Heart left ventricle (tissue), 16 donors: ENCODE measurements at regions not wholly inside any gene's neighbourhood (a gene's known extent, or its start where the extent isn't known, plus 50 kb on each side); places are given as distances from the start of the nearest gene placed in this dataset.

Experiments used
- ATAC-seq, 4 donors: fragments of 200-7000 bp; cut with Tn5 transposase; one replicate each; pipeline ENCODE4 v1.9.1; 2020 to 2022; ENCODE audit warnings: moderate library complexity in 4 of 4, mild to moderate bottlenecking in 3 of 4, moderate number of reproducible peaks in 1 of 4
- DNase-seq, 5 donors: peaks; one replicate each; pipeline ENCODE4 v3.0.0-alpha.2; 2020
- H3K27ac ChIP-seq, 12 donors: fragments of 200-600 bp; sonication (generic) in 4 of 12; one replicate each; pipeline versions ENCODE4 v1.5.0 to v1.8.0; 2016 to 2022; ENCODE audit warnings: mild to moderate bottlenecking in 2 of 12
- H3K27me3 ChIP-seq, 9 donors: fragments of 200-600 bp; sonication (generic) in 2 of 9; one replicate each; pipeline versions ENCODE4 v1.5.1 to v1.8.0; 2016 to 2022; ENCODE audit warnings: mild to moderate bottlenecking in 3 of 9
- H3K36me3 ChIP-seq, 9 donors: fragments of 200-600 bp; sonication (generic) in 2 of 9; one replicate each; pipeline versions ENCODE4 v1.5.0 to v1.8.0; 2018 to 2022; ENCODE audit warnings: mild to moderate bottlenecking in 2 of 9
- H3K4me1 ChIP-seq, 12 donors: fragments of 200-600 bp; sonication (generic) in 4 of 12; one replicate each; pipeline versions ENCODE4 v1.5.0 to v1.8.0; 2016 to 2022; ENCODE audit warnings: mild to moderate bottlenecking in 3 of 12
- H3K4me3 ChIP-seq, 12 donors: fragments of 200-600 bp; sonication (generic) in 4 of 12; one replicate each; pipeline versions ENCODE4 v1.5.0 to v1.8.0; 2017 to 2022; ENCODE audit warnings: mild to moderate bottlenecking in 9 of 12, moderate library complexity in 4 of 12
- H3K9me3 ChIP-seq, 12 donors: fragments of 200-600 bp; sonication (generic) in 4 of 12; one replicate each; pipeline versions ENCODE4 v1.5.0 to v1.8.0; 2016 to 2022; ENCODE audit warnings: mild to moderate bottlenecking in 1 of 12
- CTCF ChIP-seq, 12 donors: fragments of 200-600 bp; sonication (generic) in 4 of 12; IDR thresholded peaks; one replicate each; pipeline versions ENCODE4 v1.5.0 to v1.8.0; 2018 to 2022; ENCODE audit warnings: antibody characterized with exemption in 12 of 12, mild to moderate bottlenecking in 5 of 12
- POLR2A ChIP-seq, 2 donors: fragments of 450-650 bp; IDR thresholded peaks; one replicate each; pipeline ENCODE4 v1.6.1; 2017; ENCODE audit warnings: antibody characterized with exemption in 2 of 2, mild to moderate bottlenecking in 2 of 2, moderate library complexity in 2 of 2
- WGBS, 4 donors: extraction: QIAGEN DNeasy Blood & Tissue Kit in 2 of 4; methylation state at CpG; one replicate each; pipeline versions ENCODE4 v1.1.5 to v1.1.7; 2013 to 2018; 5-methylcytosine and 5-hydroxymethylcytosine counted together
- intact Hi-C, 10 donors: fragments of 100-400 bp; cut with DNase I; formaldehyde crosslinking; loops; one replicate each; pipeline versions ENCODE4 v1.11.1 to v1.14.2; 2022
- donor health status: ischemic (EF 13 %, LVEDD 7.1; RV severe dilation, severe dysfunction).
- donor health status: healthy with polysubstance abuse.
- donor health status: DM: no; HTN: yes; CAD: no.
- donor health status: DM: no; HTN: no; CAD: no.
- donor health status: ischemic (EF 25% LVEDD 6.9; RV normal size, moderate dysfunction).
- donor health status: ischemic (EF 25% LVEDD 5.7; RV mildly dilated, moderate dysfunction).
- donor health status: healthy.
- donor health status: DM: yes; HTN: yes; CAD: no.
- donor health status: ischemic (EF 35%, LVEDD 5.7; RV mildly dilated, moderate dysfunction).
- donor health status: nonischemic (EF 11% LVEDD 7.7; RV severe dilation, severe dysfunction).
- donor health status: DM: yes; HTN: yes; CAD: no.
- donor health status: PGD.
- donor health status: ischemic (EF 29% LVEDD 5.4; RV normal size, mild dysfunction).
- donor health status: nonischemic (EF 23%, LVEDD 6.1; RV moderate dilation, normal function).

- Histone ChIP-seq H3K27me3 (peaks cover 0 to 5% (median 0%) of the 10 kb centered on the region in 9 donors), H3K27ac (no peak overlapping the region), H3K36me3 (no peaks in the 10 kb centered on the region), H3K4me3 (no peak overlapping the region), H3K9me3 (no peaks in the 10 kb centered on the region), H3K4me1 (peaks cover 0 to 8% (median 0%) of the 10 kb centered on the region in 12 donors)
- ATAC-seq: no peak
- DNase-seq: no peak
- TF ChIP-seq CTCF (IDR thresholded peaks at IDR 0.05) (no peak), POLR2A (IDR thresholded peaks at IDR 0.05) (no peak)
- intact Hi-C loops: loop anchor here in 3 of 10 donors (10.0 kb wide), 2 partner anchors 67 to 87 kb away; no protein-coding TSS in a partner anchor
- WGBS, 4 donors: 58 to 83% (median 67%) methylated on average over 5 of the region's 5 CpGs
Measured at GRCh38 chrX:69297506-69297905, 132.3 kb upstream of the PJA1 start.

GRCh38 chrX:69293776-69294601, 128.7 kb upstream of the PJA1 start:
- no peaks in the 10 kb centered on the region for H3K36me3 ChIP-seq
- DNase-seq: no peak
- WGBS, 4 donors: 64 to 84% (median 72%) methylated on average over 5 of the region's 5 CpGs
- H3K4me1 ChIP-seq: peaks cover 0 to 6% (median 0%) of the 10 kb centered on the region in 12 donors
- no peak for TF ChIP-seq CTCF (IDR thresholded peaks at IDR 0.05)
- no peak for TF ChIP-seq POLR2A (IDR thresholded peaks at IDR 0.05)
- no peaks in the 10 kb centered on the region for H3K9me3 ChIP-seq
- intact Hi-C loops: loop anchor here in 3 of 10 donors (10.0 kb wide), 2 partner anchors 71 to 91 kb away; no protein-coding TSS in a partner anchor
- no peak overlapping the region for H3K27ac ChIP-seq
- H3K27me3 ChIP-seq: peaks cover 0 to 14% (median 0%) of the 10 kb centered on the region in 9 donors
- no peak overlapping the region for H3K4me3 ChIP-seq
- ATAC-seq: no peak

- no peak overlapping the region for H3K4me3 ChIP-seq
- 25 to 47% (median 38%) methylated on average over 4 of the region's 4 CpGs for WGBS, 4 donors
- TF ChIP-seq CTCF (IDR thresholded peaks at IDR 0.05) (no peak), POLR2A (IDR thresholded peaks at IDR 0.05) (no peak)
- H3K36me3 ChIP-seq: no peaks in the 10 kb centered on the region
- H3K27me3 ChIP-seq: peaks cover 0 to 27% (median 0%) of the 10 kb centered on the region in 9 donors
- ATAC-seq (peak in 1 of 4 donors; percentile 39), DNase-seq (no peak)
- H3K4me1 ChIP-seq: peaks cover 0 to 10% (median 1%) of the 10 kb centered on the region in 12 donors
- no peak overlapping the region for H3K27ac ChIP-seq
- H3K9me3 ChIP-seq: no peaks in the 10 kb centered on the region
- intact Hi-C loops: loop anchor here in 3 of 10 donors (10.0 kb wide), 2 partner anchors 74 to 94 kb away; no protein-coding TSS in a partner anchor
Measured at GRCh38 chrX:69291116-69291515, 125.9 kb upstream of the PJA1 start.

- no peaks in the 10 kb centered on the region for H3K9me3 ChIP-seq
- peaks cover 0 to 16% (median 1%) of the 10 kb centered on the region in 12 donors for H3K4me1 ChIP-seq
- no peak overlapping the region for H3K4me3 ChIP-seq
- WGBS, 4 donors: 80 to 91% (median 85%) methylated on average over 8 of the region's 8 CpGs
- TF ChIP-seq POLR2A (IDR thresholded peaks at IDR 0.05): no peak
- TF ChIP-seq CTCF (IDR thresholded peaks at IDR 0.05): no peak
- ATAC-seq: no peak
- H3K27me3 ChIP-seq: peaks cover 0 to 31% (median 0%) of the 10 kb centered on the region in 9 donors
- intact Hi-C loops: loop anchor here in 3 of 10 donors (10.0 kb wide), 2 partner anchors 75 to 95 kb away; no protein-coding TSS in a partner anchor
- H3K27ac ChIP-seq: no peak overlapping the region
- no peaks in the 10 kb centered on the region for H3K36me3 ChIP-seq
- DNase-seq: no peak
Measured at GRCh38 chrX:69290292-69290691, 125.0 kb upstream of the PJA1 start.
